ENCODE measurements at regions not wholly inside any gene's neighbourhood (a gene's known extent, or its start where the extent isn't known, plus 50 kb on each side); places are given as distances from the start of the nearest gene placed in this dataset.

GRCh38 chr20:59403962-59404314 lies 103.5 kb downstream of the EDN3 start:
- Histone ChIP-seq H3F3A (replicated peaks; ENCODE audit: insufficient read depth) (no peaks in the 10 kb centered on the region), H3K36me3 (replicated peaks in 1 of 2; ENCODE audit: control insufficient read depth in 1 of 2, insufficient read depth in 2 of 2, low read length in 1 of 2) (no peaks in the 10 kb centered on the region), H3K9ac (no peak overlapping the region), H3K4me2 (peak overlapping the region; percentile 74), H3K27me3 (ENCODE audit: insufficient read depth) (peaks cover 8% of the 10 kb centered on the region; the same call in 1 of the 2 replicates), H3K4me1 (ENCODE audit: control insufficient read depth in 1 of 2, insufficient read depth in 2 of 2, low read depth in 1 of 2, low read length in 1 of 2) (peaks cover 0 to 25% of the 10 kb centered on the region in 2 experiments; a peak in 2 of 4 replicates), H3K4me3 (ENCODE audit: low read depth in 2 of 2, low read length in 1 of 2) (peak overlapping the region; percentile 21 to 58; a peak in 3 of 4 replicates), H3K27ac (ENCODE audit: low read depth in 2 of 2, low read length in 1 of 2) (peak overlapping the region in 1 of 2 experiments; percentile 50; a peak in 1 of 4 replicates), H3K79me2 (ENCODE audit: insufficient read depth) (no peaks in the 10 kb centered on the region), H2AFZ (ENCODE audit: low read depth) (no peak overlapping the region), H4K20me1 (ENCODE audit: insufficient read depth) (no peaks in the 10 kb centered on the region), H3K9me3 (no peaks in the 10 kb centered on the region), H3K9me2 (no peaks in the 10 kb centered on the region)
- 32% methylated on average over 9 of the region's 9 CpGs for WGBS (ENCODE audit: low lambda C conversion rate)
- peak; percentile 37 for DNase-seq
- CTCF ChIA-PET: interaction anchor here (0.6 to 10.0 kb wide), 78 partner anchors 9 to 641 kb away, joined by 3 to 106 read pairs (median 4); partner anchors contain the start of genes ATP5F1E and EDN3
- TF ChIP-seq FOSL2 (IDR thresholded peaks at IDR 0.05; ENCODE audit: borderline replicate concordance, low read depth): no peak
- no peak for TF ChIP-seq ZBTB33 (IDR thresholded peaks at IDR 0.05; ENCODE audit: borderline replicate concordance, low read depth)
- no peak for TF ChIP-seq RFX5 (IDR thresholded peaks at IDR 0.05; ENCODE audit: low read length)
- no peak for TF ChIP-seq USF1 (IDR thresholded peaks at IDR 0.05; ENCODE audit: borderline replicate concordance, low read depth)
- TF ChIP-seq RCOR1 (IDR thresholded peaks at IDR 0.05; ENCODE audit: low read length): no peak
- TF ChIP-seq EZH2phosphoT487 (IDR thresholded peaks at IDR 0.05; ENCODE audit: borderline replicate concordance, low read depth): no peak
- no peak for TF ChIP-seq IRF3 (IDR thresholded peaks at IDR 0.05; ENCODE audit: low read depth, low read length)
- no peak for TF ChIP-seq CHD2 (IDR thresholded peaks at IDR 0.05; ENCODE audit: low read length, partially characterized antibody)
- TF ChIP-seq RAD21 (IDR thresholded peaks at IDR 0.05; ENCODE audit: low read length): no peak
- no peak for TF ChIP-seq MAX (IDR thresholded peaks at IDR 0.05; ENCODE audit: low read depth)
- TF ChIP-seq SIN3A (IDR thresholded peaks at IDR 0.05; ENCODE audit: borderline replicate concordance, low read depth, low read length): no peak
- POLR2A ChIA-PET: interaction anchor here (1.2 to 1.9 kb wide), 2 partner anchors 52 to 372 kb away, joined by 3 to 5 read pairs; partner anchors contain the start of gene ATP5F1E

- Histone ChIP-seq H3K4me1 (ENCODE audit: control insufficient read depth in 1 of 2, insufficient read depth in 2 of 2, low read depth in 1 of 2, low read length in 1 of 2) (peaks cover 0 to 21% of the 10 kb centered on the region in 2 experiments; a peak in 2 of 4 replicates), H2AFZ (ENCODE audit: low read depth) (no peak overlapping the region), H3K9ac (no peak overlapping the region), H3K4me3 (ENCODE audit: low read depth in 2 of 2, low read length in 1 of 2) (no peak overlapping the region), H4K20me1 (ENCODE audit: insufficient read depth) (no peaks in the 10 kb centered on the region), H3K9me3 (no peaks in the 10 kb centered on the region), H3K4me2 (no peak overlapping the region), H3K79me2 (ENCODE audit: insufficient read depth) (no peaks in the 10 kb centered on the region), H3K36me3 (replicated peaks in 1 of 2; ENCODE audit: control insufficient read depth in 1 of 2, insufficient read depth in 2 of 2, low read length in 1 of 2) (no peaks in the 10 kb centered on the region), H3K9me2 (no peaks in the 10 kb centered on the region), H3K27ac (ENCODE audit: low read depth in 2 of 2, low read length in 1 of 2) (no peak overlapping the region), H3K27me3 (ENCODE audit: insufficient read depth) (peaks cover 8% of the 10 kb centered on the region; the same call in 1 of the 2 replicates), H3F3A (replicated peaks; ENCODE audit: insufficient read depth) (no peaks in the 10 kb centered on the region)
- POLR2A ChIA-PET: interaction anchor here (1.2 to 1.9 kb wide), 2 partner anchors 51 to 373 kb away, joined by 3 to 5 read pairs; partner anchors contain the start of gene ATP5F1E
- CTCF ChIA-PET: interaction anchor here (0.9 to 10.0 kb wide), 44 partner anchors 8 to 568 kb away, joined by 3 to 106 read pairs (median 6); partner anchors contain the start of genes ATP5F1E and EDN3
- 89% methylated on average over 9 of the region's 12 CpGs for WGBS (ENCODE audit: low lambda C conversion rate)
- no peak for DNase-seq
- TF ChIP-seq EP300 (IDR thresholded peaks at IDR 0.05; ENCODE audit: borderline replicate concordance in 1 of 2, low read depth in 1 of 2, low read length in 1 of 2) (no peak), SMC3 (IDR thresholded peaks at IDR 0.05; ENCODE audit: low read depth, low read length) (no peak), CHD2 (IDR thresholded peaks at IDR 0.05; ENCODE audit: low read length, partially characterized antibody) (no peak), REST (IDR thresholded peaks at IDR 0.05; ENCODE audit: low read depth, low read length) (no peak), CTCF (IDR thresholded peaks at IDR 0.05) (no peak)
These were observed 104.3 kb downstream of the EDN3 start for GRCh38 chr20:59404749-59405148.
